WTC11 (cell line): ENCODE measurements at regions not wholly inside any gene's neighbourhood (a gene's known extent, or its start where the extent isn't known, plus 50 kb on each side); places are given as distances from the start of the nearest gene placed in this dataset.

ENCODE experiments used
- ATAC-seq: fragments of 200-7000 bp; cut with Tn5 transposase; 2 replicates; pipeline ENCODE4 v1.10.0; 2021; ENCODE audit warnings: mild to moderate bottlenecking, moderate library complexity
- CTCF ChIA-PET: fragments of 300-600 bp; sonication (Branson Sonifier 250); formaldehyde crosslinking; loops from one replicate; lab custom pipeline; 2021; ENCODE audit warnings: antibody characterized with exemption; lab: Charles Lee
- POLR2A ChIA-PET: fragments of 350-600 bp; sonication (Branson Sonifier 250); formaldehyde crosslinking; loops from one replicate; lab custom pipeline; 2021; ENCODE audit warnings: antibody characterized with exemption; lab: Charles Lee
- DNase-seq: peaks from one replicate; pipeline ENCODE4 v3.0.0; 2021; ENCODE audit warnings: low spot score
- H3K27ac Mint-ChIP-seq: 2 replicates; pipeline ENCODE4 v1.8.0; 2021; ENCODE audit warnings: mixed read lengths
- H3K27me3 Mint-ChIP-seq: 2 replicates; pipeline ENCODE4 v1.8.0; 2021; ENCODE audit warnings: low read depth, mild to moderate bottlenecking, moderate library complexity, mixed read lengths
- H3K36me3 Mint-ChIP-seq: 2 replicates; pipeline ENCODE4 v1.8.0; 2021; ENCODE audit warnings: mixed read lengths
- H3K4me1 Mint-ChIP-seq: 2 replicates; pipeline ENCODE4 v1.8.0; 2022; ENCODE audit warnings: mixed read lengths
- H3K4me3 Mint-ChIP-seq: 2 replicates; pipeline ENCODE4 v1.8.0; 2021; ENCODE audit warnings: mild to moderate bottlenecking, moderate library complexity, mixed read lengths
- H3K9me3 Mint-ChIP-seq: 2 replicates; pipeline ENCODE4 v1.8.0; 2021; ENCODE audit warnings: mixed read lengths
- ESRRA ChIP-seq: sonication (generic); formaldehyde crosslinking; IDR thresholded peaks from 2 replicates; pipeline ENCODE4 v1.8.1; 2022; ENCODE audit warnings: mild to moderate bottlenecking, missing genetic modification reagents, borderline replicate concordance
- FOXP1 ChIP-seq: sonication (generic); formaldehyde crosslinking; IDR thresholded peaks from 2 replicates; pipeline ENCODE4 v1.8.0; 2022; ENCODE audit warnings: missing genetic modification reagents, mild to moderate bottlenecking, moderate library complexity, borderline replicate concordance
- MXD4 ChIP-seq: fragments of 250-450 bp; sonication (Bioruptor Pico); IDR thresholded peaks from 2 replicates; pipeline ENCODE4 v1.8.0; 2021; ENCODE audit warnings: mild to moderate bottlenecking, moderate library complexity, borderline replicate concordance
- NFYB ChIP-seq: sonication (generic); formaldehyde crosslinking; conservative IDR thresholded peaks from 2 replicates; pipeline ENCODE4 v1.8.0; 2022; ENCODE audit warnings: low read depth, missing genetic modification reagents
- RELA ChIP-seq: sonication (generic); formaldehyde crosslinking; IDR thresholded peaks from 2 replicates; pipeline ENCODE4 v1.8.1; 2022; ENCODE audit warnings: missing genetic modification reagents, mild to moderate bottlenecking, borderline replicate concordance
- SMAD4 ChIP-seq: sonication (generic); formaldehyde crosslinking; IDR thresholded peaks from 2 replicates; pipeline ENCODE4 v1.8.0; 2022; ENCODE audit warnings: mild to moderate bottlenecking, missing genetic modification reagents
- ZBTB21 ChIP-seq: sonication (generic); formaldehyde crosslinking; IDR thresholded peaks from 2 replicates; pipeline ENCODE4 v1.8.1; 2023; ENCODE audit warnings: mild to moderate bottlenecking, missing genetic modification reagents, borderline replicate concordance
- ZNF121 ChIP-seq: sonication (generic); formaldehyde crosslinking; IDR thresholded peaks from 2 replicates; pipeline ENCODE4 v1.8.0; 2023; ENCODE audit warnings: missing genetic modification reagents
- ZNF416 ChIP-seq: fragments of 250-450 bp; sonication (Bioruptor Pico); IDR thresholded peaks from 2 replicates; pipeline ENCODE4 v1.9.0; 2021; ENCODE audit warnings: mild to moderate bottlenecking, inconsistent platforms
- ZNF423 ChIP-seq: fragments of 250-450 bp; sonication (Bioruptor Pico); IDR thresholded peaks from 2 replicates; pipeline ENCODE4 v2.1.2; 2022; ENCODE audit warnings: mild to moderate bottlenecking, moderate library complexity
- ZNF671 ChIP-seq: fragments of 250-450 bp; sonication (Bioruptor Pico); IDR thresholded peaks from 2 replicates; pipeline ENCODE4 v1.8.0; 2021; ENCODE audit warnings: mild to moderate bottlenecking
- TF ChIP-seq, protein P1 (sequence below): sonication (generic); formaldehyde crosslinking; IDR thresholded peaks from 2 replicates; pipeline ENCODE4 v1.8.0; 2022; ENCODE audit warnings: mild to moderate bottlenecking, missing genetic modification reagents
- TF ChIP-seq, protein P2 (sequence below): sonication (generic); formaldehyde crosslinking; IDR thresholded peaks from 2 replicates; pipeline ENCODE4 v1.8.1; 2022; ENCODE audit warnings: low read depth, mild to moderate bottlenecking, moderate library complexity, missing genetic modification reagents, borderline replicate concordance
- TF ChIP-seq, protein P3 (sequence below): sonication (generic); formaldehyde crosslinking; IDR thresholded peaks from 2 replicates; pipeline ENCODE4 v1.8.0; 2023; ENCODE audit warnings: missing genetic modification reagents, mild to moderate bottlenecking, borderline replicate concordance
- TF ChIP-seq, protein P4 (sequence below): sonication (generic); formaldehyde crosslinking; IDR thresholded peaks from 2 replicates; pipeline ENCODE4 v1.8.1; 2023; ENCODE audit warnings: mild to moderate bottlenecking, moderate library complexity, missing genetic modification reagents
- TF ChIP-seq, protein P5 (sequence below): sonication (generic); formaldehyde crosslinking; IDR thresholded peaks from 2 replicates; pipeline ENCODE4 v1.8.0; 2022; ENCODE audit warnings: missing genetic modification reagents
- TF ChIP-seq, protein P6 (sequence below): sonication (generic); formaldehyde crosslinking; IDR thresholded peaks from 2 replicates; pipeline ENCODE4 v1.8.1; 2022; ENCODE audit warnings: mild to moderate bottlenecking, missing genetic modification reagents, moderate library complexity, borderline replicate concordance

DNA sequence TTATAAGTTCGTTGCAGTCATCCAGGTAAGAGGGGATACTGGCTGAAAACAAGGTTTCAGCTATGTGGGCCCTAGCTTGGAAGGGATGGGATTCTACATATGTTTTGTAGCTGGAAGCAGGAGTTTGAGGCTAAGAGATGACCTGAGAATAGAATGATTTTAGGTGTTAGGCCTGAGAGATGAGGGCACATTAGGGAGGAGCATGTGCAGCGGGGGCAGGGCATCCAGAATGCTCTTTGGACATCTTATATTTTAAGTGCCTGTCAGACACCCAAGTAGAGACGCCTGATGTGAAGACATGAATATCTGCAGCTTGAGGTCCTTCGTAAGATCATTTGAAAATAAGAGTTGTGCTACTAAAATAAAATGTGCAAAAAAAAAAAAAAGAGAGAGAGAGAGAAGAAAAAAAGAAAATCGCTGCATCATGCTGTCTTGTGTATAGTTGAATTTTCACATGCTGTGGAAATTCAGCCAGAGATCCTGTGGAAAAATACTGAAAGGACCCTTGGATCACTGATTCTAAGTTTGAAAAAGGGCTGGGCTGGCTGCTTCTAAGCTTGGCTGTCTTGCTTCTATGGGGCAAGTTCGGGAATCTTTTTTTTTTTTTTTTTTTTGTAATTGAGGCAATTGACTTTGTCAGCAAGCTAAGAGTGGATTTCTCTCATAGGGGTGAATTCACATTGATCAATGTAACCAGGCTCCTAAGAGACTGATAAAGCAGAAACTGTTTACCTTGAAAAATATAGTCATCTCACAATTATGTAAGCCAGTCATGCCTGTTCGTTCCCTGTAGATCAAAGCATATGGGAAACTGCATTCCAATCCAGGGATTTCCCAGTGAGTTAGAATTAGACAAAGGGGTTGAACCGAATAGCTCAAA is 341.0 kb upstream of the GATB start:
- H3K27ac Mint-ChIP-seq = no peak overlapping the region
- DNase-seq = no peak
- no peak for ATAC-seq
- H3K4me3 Mint-ChIP-seq = no peak overlapping the region
- POLR2A ChIA-PET = interaction anchor here (1.0 kb wide), 1 partner anchor 474 kb away, joined by 3 read pairs; no protein-coding TSS in a partner anchor
- H3K4me1 Mint-ChIP-seq = peaks cover 20% of the 10 kb centered on the region
- H3K36me3 Mint-ChIP-seq = no peaks in the 10 kb centered on the region
- H3K9me3 Mint-ChIP-seq = no peaks in the 10 kb centered on the region
- TF ChIP-seq ZNF121 (CRISPR knock-in tag) (no peak), NFYB (CRISPR knock-in tag) (no peak), ZNF416 (CRISPR knock-in tag) (no peak), SMAD4 (CRISPR knock-in tag) (no peak), ZNF671 (CRISPR knock-in tag) (no peak), FOXP1 (CRISPR knock-in tag) (no peak), ZBTB21 (no peak), MXD4 (CRISPR knock-in tag) (no peak), ESRRA (CRISPR knock-in tag) (no peak), RELA (no peak), ZNF423 (no peak)
- TF ChIP-seq, protein P1, sequence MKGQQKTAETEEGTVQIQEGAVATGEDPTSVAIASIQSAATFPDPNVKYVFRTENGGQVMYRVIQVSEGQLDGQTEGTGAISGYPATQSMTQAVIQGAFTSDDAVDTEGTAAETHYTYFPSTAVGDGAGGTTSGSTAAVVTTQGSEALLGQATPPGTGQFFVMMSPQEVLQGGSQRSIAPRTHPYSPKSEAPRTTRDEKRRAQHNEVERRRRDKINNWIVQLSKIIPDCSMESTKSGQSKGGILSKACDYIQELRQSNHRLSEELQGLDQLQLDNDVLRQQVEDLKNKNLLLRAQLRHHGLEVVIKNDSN = no peak
- TF ChIP-seq, protein P2, sequence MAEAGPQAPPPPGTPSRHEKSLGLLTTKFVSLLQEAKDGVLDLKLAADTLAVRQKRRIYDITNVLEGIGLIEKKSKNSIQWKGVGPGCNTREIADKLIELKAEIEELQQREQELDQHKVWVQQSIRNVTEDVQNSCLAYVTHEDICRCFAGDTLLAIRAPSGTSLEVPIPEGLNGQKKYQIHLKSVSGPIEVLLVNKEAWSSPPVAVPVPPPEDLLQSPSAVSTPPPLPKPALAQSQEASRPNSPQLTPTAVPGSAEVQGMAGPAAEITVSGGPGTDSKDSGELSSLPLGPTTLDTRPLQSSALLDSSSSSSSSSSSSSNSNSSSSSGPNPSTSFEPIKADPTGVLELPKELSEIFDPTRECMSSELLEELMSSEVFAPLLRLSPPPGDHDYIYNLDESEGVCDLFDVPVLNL = no peak
- TF ChIP-seq, protein P3, sequence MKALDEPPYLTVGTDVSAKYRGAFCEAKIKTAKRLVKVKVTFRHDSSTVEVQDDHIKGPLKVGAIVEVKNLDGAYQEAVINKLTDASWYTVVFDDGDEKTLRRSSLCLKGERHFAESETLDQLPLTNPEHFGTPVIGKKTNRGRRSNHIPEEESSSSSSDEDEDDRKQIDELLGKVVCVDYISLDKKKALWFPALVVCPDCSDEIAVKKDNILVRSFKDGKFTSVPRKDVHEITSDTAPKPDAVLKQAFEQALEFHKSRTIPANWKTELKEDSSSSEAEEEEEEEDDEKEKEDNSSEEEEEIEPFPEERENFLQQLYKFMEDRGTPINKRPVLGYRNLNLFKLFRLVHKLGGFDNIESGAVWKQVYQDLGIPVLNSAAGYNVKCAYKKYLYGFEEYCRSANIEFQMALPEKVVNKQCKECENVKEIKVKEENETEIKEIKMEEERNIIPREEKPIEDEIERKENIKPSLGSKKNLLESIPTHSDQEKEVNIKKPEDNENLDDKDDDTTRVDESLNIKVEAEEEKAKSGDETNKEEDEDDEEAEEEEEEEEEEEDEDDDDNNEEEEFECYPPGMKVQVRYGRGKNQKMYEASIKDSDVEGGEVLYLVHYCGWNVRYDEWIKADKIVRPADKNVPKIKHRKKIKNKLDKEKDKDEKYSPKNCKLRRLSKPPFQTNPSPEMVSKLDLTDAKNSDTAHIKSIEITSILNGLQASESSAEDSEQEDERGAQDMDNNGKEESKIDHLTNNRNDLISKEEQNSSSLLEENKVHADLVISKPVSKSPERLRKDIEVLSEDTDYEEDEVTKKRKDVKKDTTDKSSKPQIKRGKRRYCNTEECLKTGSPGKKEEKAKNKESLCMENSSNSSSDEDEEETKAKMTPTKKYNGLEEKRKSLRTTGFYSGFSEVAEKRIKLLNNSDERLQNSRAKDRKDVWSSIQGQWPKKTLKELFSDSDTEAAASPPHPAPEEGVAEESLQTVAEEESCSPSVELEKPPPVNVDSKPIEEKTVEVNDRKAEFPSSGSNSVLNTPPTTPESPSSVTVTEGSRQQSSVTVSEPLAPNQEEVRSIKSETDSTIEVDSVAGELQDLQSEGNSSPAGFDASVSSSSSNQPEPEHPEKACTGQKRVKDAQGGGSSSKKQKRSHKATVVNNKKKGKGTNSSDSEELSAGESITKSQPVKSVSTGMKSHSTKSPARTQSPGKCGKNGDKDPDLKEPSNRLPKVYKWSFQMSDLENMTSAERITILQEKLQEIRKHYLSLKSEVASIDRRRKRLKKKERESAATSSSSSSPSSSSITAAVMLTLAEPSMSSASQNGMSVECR = no peak
- TF ChIP-seq, protein P4, sequence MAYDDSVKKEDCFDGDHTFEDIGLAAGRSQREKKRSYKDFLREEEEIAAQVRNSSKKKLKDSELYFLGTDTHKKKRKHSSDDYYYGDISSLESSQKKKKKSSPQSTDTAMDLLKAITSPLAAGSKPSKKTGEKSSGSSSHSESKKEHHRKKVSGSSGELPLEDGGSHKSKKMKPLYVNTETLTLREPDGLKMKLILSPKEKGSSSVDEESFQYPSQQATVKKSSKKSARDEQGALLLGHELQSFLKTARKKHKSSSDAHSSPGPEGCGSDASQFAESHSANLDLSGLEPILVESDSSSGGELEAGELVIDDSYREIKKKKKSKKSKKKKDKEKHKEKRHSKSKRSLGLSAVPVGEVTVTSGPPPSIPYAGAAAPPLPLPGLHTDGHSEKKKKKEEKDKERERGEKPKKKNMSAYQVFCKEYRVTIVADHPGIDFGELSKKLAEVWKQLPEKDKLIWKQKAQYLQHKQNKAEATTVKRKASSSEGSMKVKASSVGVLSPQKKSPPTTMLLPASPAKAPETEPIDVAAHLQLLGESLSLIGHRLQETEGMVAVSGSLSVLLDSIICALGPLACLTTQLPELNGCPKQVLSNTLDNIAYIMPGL = no peak
- TF ChIP-seq, protein P5, sequence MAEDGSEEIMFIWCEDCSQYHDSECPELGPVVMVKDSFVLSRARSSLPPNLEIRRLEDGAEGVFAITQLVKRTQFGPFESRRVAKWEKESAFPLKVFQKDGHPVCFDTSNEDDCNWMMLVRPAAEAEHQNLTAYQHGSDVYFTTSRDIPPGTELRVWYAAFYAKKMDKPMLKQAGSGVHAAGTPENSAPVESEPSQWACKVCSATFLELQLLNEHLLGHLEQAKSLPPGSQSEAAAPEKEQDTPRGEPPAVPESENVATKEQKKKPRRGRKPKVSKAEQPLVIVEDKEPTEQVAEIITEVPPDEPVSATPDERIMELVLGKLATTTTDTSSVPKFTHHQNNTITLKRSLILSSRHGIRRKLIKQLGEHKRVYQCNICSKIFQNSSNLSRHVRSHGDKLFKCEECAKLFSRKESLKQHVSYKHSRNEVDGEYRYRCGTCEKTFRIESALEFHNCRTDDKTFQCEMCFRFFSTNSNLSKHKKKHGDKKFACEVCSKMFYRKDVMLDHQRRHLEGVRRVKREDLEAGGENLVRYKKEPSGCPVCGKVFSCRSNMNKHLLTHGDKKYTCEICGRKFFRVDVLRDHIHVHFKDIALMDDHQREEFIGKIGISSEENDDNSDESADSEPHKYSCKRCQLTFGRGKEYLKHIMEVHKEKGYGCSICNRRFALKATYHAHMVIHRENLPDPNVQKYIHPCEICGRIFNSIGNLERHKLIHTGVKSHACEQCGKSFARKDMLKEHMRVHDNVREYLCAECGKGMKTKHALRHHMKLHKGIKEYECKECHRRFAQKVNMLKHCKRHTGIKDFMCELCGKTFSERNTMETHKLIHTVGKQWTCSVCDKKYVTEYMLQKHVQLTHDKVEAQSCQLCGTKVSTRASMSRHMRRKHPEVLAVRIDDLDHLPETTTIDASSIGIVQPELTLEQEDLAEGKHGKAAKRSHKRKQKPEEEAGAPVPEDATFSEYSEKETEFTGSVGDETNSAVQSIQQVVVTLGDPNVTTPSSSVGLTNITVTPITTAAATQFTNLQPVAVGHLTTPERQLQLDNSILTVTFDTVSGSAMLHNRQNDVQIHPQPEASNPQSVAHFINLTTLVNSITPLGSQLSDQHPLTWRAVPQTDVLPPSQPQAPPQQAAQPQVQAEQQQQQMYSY (CRISPR knock-in tag) = no peak
- TF ChIP-seq, protein P6, sequence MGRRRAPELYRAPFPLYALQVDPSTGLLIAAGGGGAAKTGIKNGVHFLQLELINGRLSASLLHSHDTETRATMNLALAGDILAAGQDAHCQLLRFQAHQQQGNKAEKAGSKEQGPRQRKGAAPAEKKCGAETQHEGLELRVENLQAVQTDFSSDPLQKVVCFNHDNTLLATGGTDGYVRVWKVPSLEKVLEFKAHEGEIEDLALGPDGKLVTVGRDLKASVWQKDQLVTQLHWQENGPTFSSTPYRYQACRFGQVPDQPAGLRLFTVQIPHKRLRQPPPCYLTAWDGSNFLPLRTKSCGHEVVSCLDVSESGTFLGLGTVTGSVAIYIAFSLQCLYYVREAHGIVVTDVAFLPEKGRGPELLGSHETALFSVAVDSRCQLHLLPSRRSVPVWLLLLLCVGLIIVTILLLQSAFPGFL (CRISPR knock-in tag) = no peak
- H3K27me3 Mint-ChIP-seq = no peaks in the 10 kb centered on the region; the same call in 1 of the 2 replicates
- CTCF ChIA-PET = interaction anchor here (1.2 kb wide), 1 partner anchor 56 kb away, joined by 5 read pairs; no protein-coding TSS in a partner anchor
